Activated CD8-positive, alpha-beta T cell treated with anti-CD3 and anti-CD28 coated beads for 36 hours (primary cell): ENCODE measurements at regions not wholly inside any gene's neighbourhood (a gene's known extent, or its start where the extent isn't known, plus 50 kb on each side); places are given as distances from the start of the nearest gene placed in this dataset.

Source experiments
- ATAC-seq: fragments of 200-7000 bp; cut with Tn5 transposase; one replicate; pipeline ENCODE4 v1.10.0; 2021; ENCODE audit warnings: mild to moderate bottlenecking, moderate library complexity
- CTCF ChIA-PET: fragments of 350-600 bp; sonication (Branson Sonifier 250); formaldehyde crosslinking; loops from one replicate; lab custom pipeline; 2021; ENCODE audit warnings: antibody characterized with exemption; lab: Charles Lee
- POLR2A ChIA-PET: fragments of 350-600 bp; sonication (Branson Sonifier 250); formaldehyde crosslinking; loops from one replicate; lab custom pipeline; 2021; ENCODE audit warnings: antibody characterized with exemption; lab: Charles Lee
- DNase-seq: peaks from one replicate; pipeline ENCODE4 v3.0.0-alpha.2; 2020
- H3K27ac Mint-ChIP-seq: one replicate; pipeline ENCODE4 v1.8.0; 2021; ENCODE audit warnings: mild to moderate bottlenecking, mixed read lengths
- H3K27me3 Mint-ChIP-seq: one replicate; pipeline ENCODE4 v1.8.0; 2021; ENCODE audit warnings: mixed read lengths
- H3K36me3 Mint-ChIP-seq: one replicate; pipeline ENCODE4 v1.8.0; 2021; ENCODE audit warnings: low read depth, mixed read lengths
- H3K4me1 Mint-ChIP-seq: one replicate; pipeline ENCODE4 v1.8.0; 2021; ENCODE audit warnings: low read depth, mixed read lengths
- H3K4me3 Mint-ChIP-seq: one replicate; pipeline ENCODE4 v1.8.0; 2021; ENCODE audit warnings: mild to moderate bottlenecking, moderate library complexity, mixed read lengths
- H3K9me3 Mint-ChIP-seq: one replicate; pipeline ENCODE4 v1.8.0; 2021; ENCODE audit warnings: mixed read lengths
- CTCF ChIP-seq: fragments of 200-600 bp; IDR thresholded peaks from one replicate; pipeline ENCODE4 v1.8.0; 2022; ENCODE audit warnings: antibody characterized with exemption, mild to moderate bottlenecking
- intact Hi-C: fragments of 100-400 bp; cut with micrococcal nuclease; formaldehyde crosslinking; loops from one replicate; pipeline ENCODE4 v1.10.0; 2022

GRCh38 chr3:22249658-22250057 lies 498.6 kb upstream of the ZNF385D start:
- DNase-seq (no peak), ATAC-seq (no peak)
- ChIA-PET POLR2A (no interaction called here), CTCF (no interaction called here)
- no peaks in the 10 kb centered on the region for H3K4me1 Mint-ChIP-seq
- no peak overlapping the region for H3K4me3 Mint-ChIP-seq
- intact Hi-C loops = no loop called here
- no peak overlapping the region for H3K27ac Mint-ChIP-seq
- no peaks in the 10 kb centered on the region for H3K9me3 Mint-ChIP-seq
- TF ChIP-seq CTCF = no peak
- H3K27me3 Mint-ChIP-seq = no peaks in the 10 kb centered on the region
- H3K36me3 Mint-ChIP-seq = no peaks in the 10 kb centered on the region

GRCh38 chr3:22257252-22257651 lies 506.2 kb upstream of the ZNF385D start:
- POLR2A ChIA-PET = no interaction called here
- DNase-seq (no peak), ATAC-seq (no peak)
- H3K27ac Mint-ChIP-seq = no peak overlapping the region
- TF ChIP-seq CTCF = no peak
- intact Hi-C loops = no loop called here
- H3K4me1 Mint-ChIP-seq = no peaks in the 10 kb centered on the region
- CTCF ChIA-PET = no interaction called here
- no peak overlapping the region for H3K4me3 Mint-ChIP-seq
- H3K9me3 Mint-ChIP-seq = peaks cover 1% of the 10 kb centered on the region
- no peaks in the 10 kb centered on the region for H3K36me3 Mint-ChIP-seq
- H3K27me3 Mint-ChIP-seq = no peaks in the 10 kb centered on the region

- no peak for ATAC-seq
- Mint-ChIP-seq H3K27ac (no peak overlapping the region), H3K9me3 (peaks cover 1% of the 10 kb centered on the region), H3K36me3 (no peaks in the 10 kb centered on the region), H3K27me3 (no peaks in the 10 kb centered on the region), H3K4me3 (no peak overlapping the region), H3K4me1 (no peaks in the 10 kb centered on the region)
- intact Hi-C loops = no loop called here
- TF ChIP-seq CTCF = no peak
- CTCF ChIA-PET = no interaction called here
- POLR2A ChIA-PET = no interaction called here
- DNase-seq = no peak
These were observed 511.4 kb upstream of the ZNF385D start for GRCh38 chr3:22262386-22262785.

- DNase-seq = no peak
- Mint-ChIP-seq H3K9me3 (peaks cover 1% of the 10 kb centered on the region), H3K36me3 (no peaks in the 10 kb centered on the region), H3K27ac (no peak overlapping the region), H3K4me1 (no peaks in the 10 kb centered on the region), H3K4me3 (no peak overlapping the region), H3K27me3 (no peaks in the 10 kb centered on the region)
- no peak for TF ChIP-seq CTCF
- CTCF ChIA-PET = no interaction called here
- no peak for ATAC-seq
- POLR2A ChIA-PET = no interaction called here
- intact Hi-C loops = no loop called here
These were observed 512.0 kb upstream of the ZNF385D start for GRCh38 chr3:22263042-22263441.

GRCh38 chr3:22265403-22265802 lies 514.4 kb upstream of the ZNF385D start:
- intact Hi-C loops = no loop called here
- H3K27ac Mint-ChIP-seq = no peak overlapping the region
- H3K4me3 Mint-ChIP-seq = no peak overlapping the region
- H3K4me1 Mint-ChIP-seq = no peaks in the 10 kb centered on the region
- DNase-seq (no peak), ATAC-seq (no peak)
- ChIA-PET CTCF (no interaction called here), POLR2A (no interaction called here)
- no peaks in the 10 kb centered on the region for H3K36me3 Mint-ChIP-seq
- H3K9me3 Mint-ChIP-seq = peaks cover 1% of the 10 kb centered on the region
- no peak for TF ChIP-seq CTCF
- no peaks in the 10 kb centered on the region for H3K27me3 Mint-ChIP-seq
